Activated T-cell treated with anti-CD3 and anti-CD28 coated beads for 48 hours (primary cell): ENCODE measurements at regions not wholly inside any gene's neighbourhood (a gene's known extent, or its start where the extent isn't known, plus 50 kb on each side); places are given as distances from the start of the nearest gene placed in this dataset.

Experiments used
- DNase-seq: peaks from one replicate; pipeline ENCODE4 v3.0.0-alpha.2; 2020; ENCODE audit warnings: low read depth

DNA sequence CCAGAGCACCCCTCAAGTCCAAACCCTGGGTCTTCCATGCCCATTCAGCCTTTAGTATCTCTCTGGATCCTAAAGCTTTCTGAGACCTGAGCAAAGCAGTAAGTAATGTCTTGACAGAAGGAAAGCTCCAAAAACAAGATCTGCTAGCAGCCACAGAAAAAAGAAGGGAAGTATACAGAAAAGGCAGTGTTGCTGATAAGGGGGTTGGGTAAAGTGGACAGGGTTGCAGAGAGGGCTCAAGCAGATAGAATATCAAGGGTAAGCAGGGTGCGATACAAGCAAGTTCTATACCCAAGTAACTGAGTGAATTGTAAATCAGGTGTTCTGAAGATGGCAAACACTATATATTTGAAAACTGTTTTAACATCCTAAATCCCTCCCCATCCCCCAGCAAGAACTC lies 113.4 kb upstream of the CARMIL1 start:
- no peak for DNase-seq

- no peak for DNase-seq
Measured at GRCh38 chr6:25166955-25167748, 112.0 kb upstream of the CARMIL1 start.

DNA sequence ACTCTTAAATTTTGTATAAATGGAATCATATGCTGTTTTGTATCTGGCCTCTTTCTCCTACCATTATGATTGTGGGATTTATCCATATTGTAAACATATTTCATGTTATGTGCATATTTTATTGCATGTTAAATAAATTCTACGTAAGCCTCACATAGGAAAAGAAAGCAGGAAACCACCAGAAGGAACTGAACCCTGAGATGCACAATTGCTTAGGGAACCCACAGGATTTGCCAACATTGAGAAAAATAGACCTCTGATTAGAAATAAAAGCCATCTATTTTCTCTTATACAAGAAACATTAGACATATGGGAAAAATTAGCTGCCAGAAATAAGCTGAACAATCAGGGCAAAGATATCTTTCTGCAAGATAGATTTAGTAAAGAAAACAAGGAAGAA lies 111.2 kb upstream of the CARMIL1 start:
- DNase-seq: no peak

- DNase-seq: no peak
Measured at GRCh38 chr6:25168637-25169036, 110.5 kb upstream of the CARMIL1 start.

DNA sequence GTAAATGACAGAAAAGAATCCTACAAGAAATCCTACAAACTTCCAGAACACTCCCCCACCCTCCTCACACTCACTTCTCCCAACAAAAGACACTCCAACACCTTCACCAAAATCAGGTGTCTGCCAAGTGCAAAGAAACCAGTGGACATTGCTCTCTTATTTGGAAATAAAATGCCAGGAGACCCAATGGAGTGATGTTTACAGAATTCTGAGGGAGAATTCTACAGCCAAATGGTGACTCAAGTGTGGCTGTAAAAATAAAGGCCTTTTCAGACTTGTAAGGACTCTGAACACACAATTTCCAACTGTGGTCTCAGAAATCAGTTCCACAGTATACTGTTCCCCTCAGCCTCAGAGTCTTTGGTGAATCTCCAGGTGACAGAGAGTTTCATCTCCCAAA lies 109.6 kb upstream of the CARMIL1 start:
- DNase-seq: no peak

DNA sequence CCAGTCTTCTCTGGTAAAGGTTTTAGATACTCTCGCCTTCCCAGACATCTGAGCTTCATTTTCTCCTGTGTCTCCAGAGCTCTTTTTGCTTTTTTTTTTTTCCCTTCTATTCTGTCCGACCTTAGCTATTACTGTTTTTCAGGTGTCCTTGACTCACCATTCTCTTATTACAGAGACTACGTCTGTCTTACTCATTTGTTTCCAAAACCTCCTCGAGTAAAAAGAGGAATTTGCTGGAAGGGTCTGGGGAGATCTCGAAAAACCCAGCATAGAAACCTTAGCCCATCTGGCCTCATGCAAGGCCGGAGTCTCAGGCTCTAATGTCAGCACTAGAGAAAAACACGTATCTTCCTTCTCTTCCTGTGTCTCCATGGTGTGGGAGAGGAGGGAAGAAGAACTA lies 109.2 kb upstream of the CARMIL1 start:
- no peak for DNase-seq

- DNase-seq: no peak
Measured at GRCh38 chr6:25170640-25171039, 108.5 kb upstream of the CARMIL1 start.

- no peak for DNase-seq
Measured at GRCh38 chr6:25171301-25171700, 107.9 kb upstream of the CARMIL1 start.

DNA sequence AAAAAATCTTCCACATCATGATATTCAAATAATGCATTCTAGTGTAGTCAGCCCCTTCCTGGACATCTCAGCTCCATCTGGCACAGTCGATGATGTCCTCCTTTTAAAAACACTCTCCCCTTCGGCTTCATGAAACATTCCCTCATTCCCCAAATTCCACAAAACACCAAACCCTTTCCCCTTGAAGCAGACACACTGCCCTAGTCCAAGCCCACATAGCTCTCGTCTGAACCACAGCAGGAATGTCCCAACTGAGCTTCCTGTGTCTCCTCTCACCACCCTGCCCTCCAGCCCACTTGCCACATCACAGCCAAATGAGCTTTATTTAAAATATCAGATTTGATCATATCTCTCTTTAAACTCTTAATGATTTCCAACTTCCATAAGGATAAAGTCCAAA lies 106.4 kb upstream of the CARMIL1 start:
- DNase-seq: no peak

DNA sequence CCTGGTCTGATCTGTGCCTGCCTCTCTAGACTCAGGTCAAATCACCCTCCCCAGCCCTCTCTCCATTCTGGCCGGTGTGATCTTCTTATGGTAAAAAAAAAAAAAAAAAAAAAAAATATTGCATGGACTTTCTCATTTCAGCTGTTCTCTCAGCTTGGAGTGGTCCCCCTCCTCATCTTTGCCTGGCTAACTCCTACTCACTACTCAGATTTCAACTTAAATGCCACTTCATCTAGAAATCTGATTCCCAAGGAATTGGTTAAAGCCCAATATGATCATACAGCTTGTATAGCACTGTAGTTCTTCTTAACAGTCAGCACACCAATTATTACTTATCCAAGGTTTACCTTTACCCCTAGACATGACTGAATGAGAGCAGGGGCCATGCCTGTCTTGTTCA lies 105.9 kb upstream of the CARMIL1 start:
- no peak for DNase-seq

DNA sequence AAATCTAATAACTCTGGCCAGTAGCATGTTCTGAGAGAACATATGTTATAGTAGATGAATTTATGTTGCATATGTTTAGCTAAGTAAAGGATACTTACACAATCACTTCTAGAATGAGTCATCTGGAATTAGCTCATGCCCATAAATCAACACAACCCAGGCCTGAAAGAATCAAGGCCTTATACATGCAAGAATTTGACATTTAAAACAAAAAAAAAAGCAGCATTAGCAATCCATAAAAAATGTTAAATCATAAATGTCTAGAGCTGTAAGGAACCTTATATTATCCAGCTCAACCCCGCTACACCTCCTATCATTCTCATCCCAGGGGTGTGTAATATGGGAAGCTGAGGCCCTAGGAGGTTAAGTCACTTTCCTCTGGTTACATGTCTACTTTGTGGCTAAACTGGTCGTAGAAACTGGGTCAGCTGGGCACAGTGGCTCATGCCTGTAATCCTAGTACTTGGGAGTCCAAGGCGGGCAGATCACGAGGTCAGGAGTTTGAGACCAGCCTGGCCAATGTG lies 105.2 kb upstream of the CARMIL1 start:
- DNase-seq: no peak

DNA sequence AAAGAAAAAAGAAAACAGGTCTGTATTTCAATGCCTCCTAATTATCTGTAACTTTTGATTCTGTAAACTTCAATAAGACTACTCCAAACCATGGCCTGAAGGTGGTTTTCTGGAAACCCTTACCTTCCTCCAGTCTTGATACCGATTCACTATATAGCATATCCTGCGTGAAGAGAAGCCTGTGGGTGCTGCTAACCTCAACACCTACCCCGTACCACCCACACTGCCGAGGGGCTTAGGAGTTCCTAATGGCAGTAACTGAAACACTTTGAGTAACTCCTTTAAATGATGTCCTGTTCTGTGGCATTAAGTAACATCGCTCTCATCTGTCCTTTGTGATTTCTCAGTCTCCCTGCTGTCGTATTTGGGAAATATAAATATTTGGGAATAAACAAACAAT lies 104.5 kb upstream of the CARMIL1 start:
- DNase-seq: no peak

- no peak for DNase-seq
Measured at GRCh38 chr6:25175196-25175595, 104.0 kb upstream of the CARMIL1 start.

GRCh38 chr6:25175681-25176080 lies 103.5 kb upstream of the CARMIL1 start:
- no peak for DNase-seq

- no peak for DNase-seq
Measured at GRCh38 chr6:25176466-25176865, 102.7 kb upstream of the CARMIL1 start.

GRCh38 chr6:25177500-25178028 lies 101.6 kb upstream of the CARMIL1 start:
- DNase-seq: no peak

GRCh38 chr6:25178336-25179035 lies 100.7 kb upstream of the CARMIL1 start:
- DNase-seq: no peak

DNA sequence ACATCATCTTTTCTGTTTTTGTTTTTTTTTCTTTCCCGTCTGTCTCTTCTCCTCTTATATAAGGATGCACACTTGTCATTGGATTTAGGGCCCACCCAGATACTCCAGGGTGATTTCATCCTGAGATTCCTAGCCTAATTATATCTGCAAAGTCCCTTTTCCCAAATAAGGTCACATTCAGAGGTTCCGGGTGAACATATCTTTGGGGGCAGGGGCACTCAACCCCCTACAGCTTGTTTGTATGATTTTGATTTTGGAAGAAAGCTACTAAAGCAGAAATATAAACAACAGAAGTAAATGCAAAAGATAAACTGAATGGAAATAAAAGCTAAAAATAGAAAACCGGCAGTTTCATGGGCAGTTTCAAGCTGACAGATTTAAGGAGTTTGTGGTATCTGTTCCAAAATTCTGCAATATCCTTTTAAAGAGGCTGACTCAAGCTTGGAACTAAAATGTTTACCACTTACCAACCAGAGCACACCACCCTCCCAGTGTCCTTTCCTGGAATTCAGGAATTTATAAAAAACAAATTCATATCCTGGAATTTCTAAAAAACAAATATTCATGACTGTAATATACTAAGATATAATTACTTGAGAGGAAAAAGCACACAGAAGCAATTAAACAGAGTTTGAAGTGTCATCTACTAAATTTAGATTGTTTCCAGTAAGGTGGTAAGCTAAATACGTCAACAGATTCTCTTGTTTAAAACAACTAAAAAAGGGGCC lies 100.0 kb upstream of the CARMIL1 start:
- DNase-seq: no peak

DNA sequence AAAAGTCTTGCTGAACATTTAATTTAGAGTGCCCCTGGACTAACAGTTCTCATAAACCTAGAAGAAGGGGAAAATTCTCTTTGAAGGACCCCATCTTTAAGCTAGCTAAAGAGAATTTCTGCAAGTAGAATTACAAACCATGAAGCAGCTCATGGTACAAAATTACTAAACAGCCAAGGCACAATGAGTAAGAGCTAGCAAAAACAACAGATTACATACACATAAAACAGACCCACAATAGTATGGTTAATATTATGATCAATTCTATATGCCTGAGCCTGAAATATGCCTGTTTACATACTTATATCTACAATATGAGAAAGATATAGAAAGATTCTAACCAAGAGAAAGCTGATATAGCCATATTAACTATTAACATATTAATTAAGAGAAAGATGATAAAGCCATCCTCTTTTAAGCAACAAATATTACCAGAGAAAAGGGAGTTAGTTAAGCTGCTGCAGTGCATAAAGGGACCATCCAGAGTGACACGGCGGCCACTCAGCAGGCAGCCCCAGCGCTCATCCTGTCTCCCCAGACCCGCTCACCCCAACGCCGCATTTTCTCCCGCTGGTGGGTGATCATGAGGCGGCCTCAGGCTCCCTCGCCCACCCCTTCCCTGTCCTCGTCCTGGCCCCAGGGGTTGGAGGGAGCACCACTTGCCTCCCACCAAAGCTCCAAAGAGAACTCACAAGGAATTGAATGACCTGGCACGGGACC lies 98.4 kb upstream of the CARMIL1 start:
- DNase-seq: no peak

GRCh38 chr6:25181350-25181724 lies 97.8 kb upstream of the CARMIL1 start:
- no peak for DNase-seq

GRCh38 chr6:25181923-25182322 lies 97.3 kb upstream of the CARMIL1 start:
- no peak for DNase-seq

- DNase-seq: no peak
Measured at GRCh38 chr6:25186919-25187318, 92.3 kb upstream of the CARMIL1 start.
